ENCODE measurements at regions not wholly inside any gene's neighbourhood (a gene's known extent, or its start where the extent isn't known, plus 50 kb on each side); places are given as distances from the start of the nearest gene placed in this dataset.

DNA sequence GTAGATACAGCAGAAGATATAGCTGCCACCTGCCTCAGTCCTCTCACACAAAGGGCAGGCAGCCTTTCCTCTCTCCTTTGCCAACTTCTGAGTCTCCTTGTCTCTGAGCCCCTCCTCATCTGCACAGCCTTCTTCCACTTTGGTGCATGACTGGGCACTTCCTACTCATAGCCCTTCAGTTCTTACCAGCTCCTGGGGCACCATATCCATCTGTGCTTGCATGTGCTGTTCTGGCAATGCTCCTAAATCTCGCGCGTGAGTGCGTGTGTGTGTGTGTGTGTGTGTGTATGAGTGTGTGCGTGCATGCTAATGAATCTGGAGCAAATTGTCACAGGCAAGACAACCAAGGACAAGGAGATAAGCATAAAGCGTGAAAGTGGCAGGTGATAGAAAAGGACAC is 1271.6 kb upstream of the SORCS1 start:
- no peak overlapping the region for H3K4me3 ChIP-seq
- intact Hi-C loops (cut with DNase I; ENCODE audit: low total_unique reads), result no loop called here
- no peaks in the 10 kb centered on the region for H3K27me3 ChIP-seq
- no peak for DNase-seq
- no peaks in the 10 kb centered on the region for H3K9me3 ChIP-seq
- no peaks in the 10 kb centered on the region for H3K36me3 ChIP-seq
- H3K27ac ChIP-seq, result no peak overlapping the region
- H3K4me1 ChIP-seq, result no peaks in the 10 kb centered on the region
- TF ChIP-seq, protein P1, sequence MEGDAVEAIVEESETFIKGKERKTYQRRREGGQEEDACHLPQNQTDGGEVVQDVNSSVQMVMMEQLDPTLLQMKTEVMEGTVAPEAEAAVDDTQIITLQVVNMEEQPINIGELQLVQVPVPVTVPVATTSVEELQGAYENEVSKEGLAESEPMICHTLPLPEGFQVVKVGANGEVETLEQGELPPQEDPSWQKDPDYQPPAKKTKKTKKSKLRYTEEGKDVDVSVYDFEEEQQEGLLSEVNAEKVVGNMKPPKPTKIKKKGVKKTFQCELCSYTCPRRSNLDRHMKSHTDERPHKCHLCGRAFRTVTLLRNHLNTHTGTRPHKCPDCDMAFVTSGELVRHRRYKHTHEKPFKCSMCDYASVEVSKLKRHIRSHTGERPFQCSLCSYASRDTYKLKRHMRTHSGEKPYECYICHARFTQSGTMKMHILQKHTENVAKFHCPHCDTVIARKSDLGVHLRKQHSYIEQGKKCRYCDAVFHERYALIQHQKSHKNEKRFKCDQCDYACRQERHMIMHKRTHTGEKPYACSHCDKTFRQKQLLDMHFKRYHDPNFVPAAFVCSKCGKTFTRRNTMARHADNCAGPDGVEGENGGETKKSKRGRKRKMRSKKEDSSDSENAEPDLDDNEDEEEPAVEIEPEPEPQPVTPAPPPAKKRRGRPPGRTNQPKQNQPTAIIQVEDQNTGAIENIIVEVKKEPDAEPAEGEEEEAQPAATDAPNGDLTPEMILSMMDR (IDR thresholded peaks at IDR 0.05), result no peak

DNA sequence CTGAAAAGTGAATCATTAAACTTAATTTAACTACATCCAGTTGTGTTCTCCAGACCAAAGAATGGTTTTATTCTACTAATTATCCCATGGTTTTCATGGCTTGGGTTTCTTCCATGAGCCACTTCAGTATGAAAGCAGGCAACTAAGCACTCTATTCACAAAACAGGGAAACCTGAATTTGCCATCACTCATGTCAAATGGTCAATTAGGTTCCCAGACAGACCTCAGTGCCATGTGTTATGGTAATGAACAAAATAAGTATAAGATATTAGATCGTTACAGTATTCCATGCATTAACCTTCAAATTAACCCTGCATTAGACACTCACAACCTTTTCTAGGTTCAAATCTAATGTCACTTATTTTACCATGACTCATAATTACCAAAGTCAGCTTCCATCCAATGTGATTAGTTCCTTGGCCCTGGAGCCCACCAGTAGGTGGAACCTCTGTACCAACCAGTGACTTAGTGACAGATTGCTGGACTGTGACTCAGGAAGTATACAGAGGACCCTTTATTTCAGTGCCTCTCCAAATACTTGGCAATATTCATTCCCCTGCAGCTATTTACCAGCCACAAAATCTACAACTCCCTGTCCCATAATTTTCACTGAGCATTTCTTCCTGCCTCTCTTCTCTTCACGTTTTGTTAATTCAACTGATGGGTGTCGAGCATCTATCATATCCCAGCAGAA is 1270.2 kb upstream of the SORCS1 start:
- H3K9me3 ChIP-seq, result no peaks in the 10 kb centered on the region
- no peak for DNase-seq
- no peak overlapping the region for H3K4me3 ChIP-seq
- no peaks in the 10 kb centered on the region for H3K27me3 ChIP-seq
- TF ChIP-seq, protein P1 (IDR thresholded peaks at IDR 0.05), result no peak
- TF ChIP-seq POLR2A (IDR thresholded peaks at IDR 0.05), result no peak
- no peak overlapping the region for H3K27ac ChIP-seq
- no peaks in the 10 kb centered on the region for H3K36me3 ChIP-seq
- no peaks in the 10 kb centered on the region for H3K4me1 ChIP-seq
- intact Hi-C loops (cut with DNase I; ENCODE audit: low total_unique reads), result no loop called here

DNA sequence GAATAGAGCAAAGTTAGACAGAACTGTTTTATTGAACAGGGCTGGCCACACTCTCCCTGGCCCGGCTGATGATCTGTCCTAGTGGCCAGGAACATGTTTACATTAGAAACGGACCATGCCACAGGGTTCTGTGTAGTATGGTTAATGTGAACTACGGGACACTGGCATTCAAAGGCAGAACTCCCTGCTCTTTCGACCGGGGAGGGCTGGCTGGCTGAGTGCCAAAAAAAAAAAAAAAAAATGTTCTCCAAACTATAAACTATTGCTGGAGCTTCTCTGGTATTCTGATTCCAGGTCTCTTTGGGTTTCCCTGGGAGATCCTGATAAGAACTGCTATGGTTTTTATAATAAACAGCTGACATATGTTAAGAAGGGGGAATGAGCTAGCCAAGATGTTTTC is 1262.6 kb upstream of the SORCS1 start:
- H3K27ac ChIP-seq, result no peak overlapping the region
- no peak for TF ChIP-seq POLR2A (IDR thresholded peaks at IDR 0.05)
- TF ChIP-seq, protein P1 (IDR thresholded peaks at IDR 0.05), result no peak
- no peaks in the 10 kb centered on the region for H3K4me1 ChIP-seq
- intact Hi-C loops (cut with DNase I; ENCODE audit: low total_unique reads), result no loop called here
- H3K9me3 ChIP-seq, result no peaks in the 10 kb centered on the region
- no peaks in the 10 kb centered on the region for H3K36me3 ChIP-seq
- no peak for DNase-seq
- H3K4me3 ChIP-seq, result no peak overlapping the region
- no peaks in the 10 kb centered on the region for H3K27me3 ChIP-seq

DNA sequence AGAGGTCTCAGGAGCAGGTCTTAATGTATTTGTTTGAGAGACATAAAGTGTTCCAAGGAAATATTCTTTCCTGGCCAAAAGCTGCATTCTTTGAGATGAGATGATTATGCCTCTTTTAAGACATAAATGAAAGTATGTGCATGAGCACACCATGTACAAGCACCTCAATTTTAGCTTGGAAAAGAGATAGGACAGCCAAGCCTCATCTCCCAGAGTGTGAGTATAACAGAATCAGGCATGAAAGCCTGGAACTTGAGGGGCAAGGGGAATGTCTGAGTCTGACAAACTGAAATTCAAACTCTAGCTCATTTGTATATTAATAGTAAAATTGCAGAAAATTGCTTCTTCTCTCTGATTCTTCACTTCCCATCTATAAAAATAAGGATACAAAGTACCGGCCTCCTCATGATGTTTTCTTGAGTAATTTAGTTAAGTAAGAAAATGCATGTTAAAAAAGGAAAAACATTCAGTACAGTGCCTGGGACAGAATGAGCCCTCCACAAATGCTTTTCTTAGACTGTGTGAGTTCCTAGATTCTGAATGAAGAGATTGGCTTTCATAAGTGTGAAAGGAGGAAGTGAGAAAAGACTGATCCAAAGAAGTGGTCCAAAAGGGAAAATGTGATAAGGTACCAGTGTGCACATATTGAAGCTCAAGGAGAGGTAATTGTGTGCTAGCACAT is 1260.9 kb upstream of the SORCS1 start:
- no peaks in the 10 kb centered on the region for H3K27me3 ChIP-seq

DNA sequence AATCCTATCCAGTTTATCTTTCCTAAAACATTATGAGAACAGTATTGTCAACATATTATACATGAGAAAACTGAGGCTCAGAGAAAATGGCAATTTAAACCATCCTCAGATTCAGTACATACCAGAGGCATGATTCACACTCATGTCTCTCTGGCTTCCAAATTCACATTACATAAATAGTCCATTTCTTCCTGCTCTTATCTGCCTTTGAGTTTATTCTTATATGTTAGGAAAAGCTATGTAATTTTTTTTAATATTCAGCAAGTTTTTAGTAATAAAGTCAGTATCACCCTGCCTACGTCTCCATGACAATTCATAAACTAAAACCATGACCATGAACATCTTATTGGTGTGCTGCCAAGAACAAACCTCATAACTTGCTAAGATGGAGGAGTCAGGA is 1260.2 kb upstream of the SORCS1 start:
- Histone ChIP-seq H3K9me3 (no peaks in the 10 kb centered on the region), H3K27ac (no peak overlapping the region), H3K4me3 (no peak overlapping the region), H3K4me1 (no peaks in the 10 kb centered on the region), H3K27me3 (no peaks in the 10 kb centered on the region), H3K36me3 (no peaks in the 10 kb centered on the region)
- no peak for DNase-seq
- TF ChIP-seq, protein P1 (IDR thresholded peaks at IDR 0.05), result no peak
- TF ChIP-seq POLR2A (IDR thresholded peaks at IDR 0.05), result no peak
- intact Hi-C loops (cut with DNase I; ENCODE audit: low total_unique reads), result no loop called here

More for the DNA sequence above, 1260.9 kb upstream of the SORCS1 start:
- no peak for DNase-seq
- Histone ChIP-seq H3K9me3 (no peaks in the 10 kb centered on the region), H3K4me3 (no peak overlapping the region), H3K36me3 (no peaks in the 10 kb centered on the region), H3K4me1 (no peaks in the 10 kb centered on the region), H3K27ac (no peak overlapping the region)
- intact Hi-C loops (cut with DNase I; ENCODE audit: low total_unique reads), result no loop called here
- no peak for TF ChIP-seq POLR2A (IDR thresholded peaks at IDR 0.05)
- TF ChIP-seq, protein P1 (IDR thresholded peaks at IDR 0.05), result no peak

Measured in uterus (tissue), 3 donors.